H1 (cell line): ENCODE measurements at regions not wholly inside any gene's neighbourhood (a gene's known extent, or its start where the extent isn't known, plus 50 kb on each side); places are given as distances from the start of the nearest gene placed in this dataset.

ENCODE experiments used
- ATF2 ChIP-seq: IDR thresholded peaks from 2 replicates; pipeline ENCODE4 v1.6.1; 2012; ENCODE audit warnings: low read length, inconsistent platforms
- CBX5 ChIP-seq: fragments of 300-800, 300-1000 bp; sonication (generic); IDR thresholded peaks from 2 replicates; pipeline ENCODE4 v1.7.1; 2016; ENCODE audit warnings: antibody characterized with exemption, low read length, low read depth
- CBX8 ChIP-seq: fragments of 300-800, 300-1000 bp; sonication (generic); IDR thresholded peaks from 2 replicates; pipeline ENCODE4 v1.7.1; 2016; ENCODE audit warnings: low read depth, low read length, borderline replicate concordance
- CREB1 ChIP-seq: IDR thresholded peaks from 2 replicates; pipeline ENCODE4 v1.6.1; 2012; ENCODE audit warnings: inconsistent platforms
- EGR1 ChIP-seq: IDR thresholded peaks from 2 replicates; pipeline ENCODE4 v1.6.1; 2011; ENCODE audit warnings: low read depth, low read length, borderline replicate concordance
- EZH2 ChIP-seq: fragments of 200-600 bp; sonication (generic); IDR thresholded peaks from 2 replicates; pipeline ENCODE4 v1.7.1; 2012; ENCODE audit warnings: low read depth, mild to moderate bottlenecking, moderate library complexity, low read length, inconsistent platforms; ENCODE audit not compliant: severe bottlenecking
- FOSL1 ChIP-seq: IDR thresholded peaks from 2 replicates; pipeline ENCODE4 v1.6.1; 2011; ENCODE audit warnings: mild to moderate bottlenecking, low read depth, low read length, moderate library complexity; ENCODE audit not compliant: insufficient read depth
- HDAC2 ChIP-seq, 2 experiments: fragments of 300-600 bp in 1 of 2; sonication (generic) in 1 of 2; IDR thresholded peaks; 2 replicates each; pipeline ENCODE4 v1.6.1; 2011 to 2012; ENCODE audit warnings: low read depth in 2 of 2, low read length in 2 of 2, mild to moderate bottlenecking in 2 of 2, moderate library complexity in 2 of 2, borderline replicate concordance in 1 of 2, inconsistent platforms in 1 of 2
- JUN ChIP-seq: IDR thresholded peaks from 2 replicates; pipeline ENCODE4 v1.6.1; 2011; ENCODE audit warnings: low read depth, mild to moderate bottlenecking, improper control_type of control experiment, low read length
- NANOG ChIP-seq: IDR thresholded peaks from 2 replicates; pipeline ENCODE4 v1.6.1; 2011; ENCODE audit warnings: low read length, low read depth, mild to moderate bottlenecking, inconsistent platforms; ENCODE audit not compliant: insufficient read depth, poor library complexity, severe bottlenecking
- RNF2 ChIP-seq: fragments of 200-900, 300-1000 bp; sonication (generic); IDR thresholded peaks from 2 replicates; pipeline ENCODE4 v1.7.1; 2016; ENCODE audit warnings: borderline replicate concordance, low read depth, mild to moderate bottlenecking, antibody characterized with exemption, low read length; ENCODE audit not compliant: poor library complexity, severe bottlenecking; ENCODE audit errors: missing control alignments
- SAP30 ChIP-seq: fragments of 300-600 bp; sonication (generic); IDR thresholded peaks from 2 replicates; pipeline ENCODE4 v1.7.1; 2012; ENCODE audit warnings: low read length, moderate library complexity, mild to moderate bottlenecking, inconsistent platforms; ENCODE audit not compliant: insufficient read depth, insufficient replicate concordance
- SIRT6 ChIP-seq: IDR thresholded peaks from one replicate; pipeline ENCODE4 v1.7.1; 2012; ENCODE audit warnings: low read length, inconsistent platforms
- SP1 ChIP-seq: IDR thresholded peaks from 2 replicates; pipeline ENCODE4 v1.6.1; 2011; ENCODE audit warnings: low read depth, low read length
- SP4 ChIP-seq: IDR thresholded peaks from 2 replicates; pipeline ENCODE4 v1.6.1; 2012; ENCODE audit warnings: low read length, inconsistent platforms
- SRF ChIP-seq: IDR thresholded peaks from 2 replicates; pipeline ENCODE4 v1.6.1; 2011; ENCODE audit warnings: mild to moderate bottlenecking, low read depth, low read length, moderate library complexity
- SUZ12 ChIP-seq: fragments of 200-600 bp; sonication (generic); IDR thresholded peaks from 2 replicates; pipeline ENCODE4 v1.6.1; 2012; ENCODE audit warnings: mild to moderate bottlenecking, inconsistent platforms, low read length, moderate library complexity, mixed read lengths
- TAF1 ChIP-seq: IDR thresholded peaks from 2 replicates; pipeline ENCODE4 v1.6.1; 2011; ENCODE audit warnings: mild to moderate bottlenecking, low read depth, low read length
- TCF12 ChIP-seq: IDR thresholded peaks from 2 replicates; pipeline ENCODE4 v1.6.1; 2011; ENCODE audit warnings: low read depth, mild to moderate bottlenecking, low read length
- YY1 ChIP-seq: IDR thresholded peaks from 2 replicates; pipeline ENCODE4 v1.6.1; 2011; ENCODE audit warnings: low read depth, mild to moderate bottlenecking, low read length
- ZNF274 ChIP-seq: IDR thresholded peaks from 2 replicates; pipeline ENCODE4 v1.7.0; 2012; ENCODE audit warnings: low read length, borderline replicate concordance; ENCODE audit errors: extremely low read depth
- TF ChIP-seq, protein P1 (sequence below): IDR thresholded peaks from 2 replicates; pipeline ENCODE4 v1.6.1; 2012; ENCODE audit warnings: inconsistent platforms

GRCh38 chr1:147084273-147085096 is 87.8 kb downstream of the PRKAB2 start (continued):
- TF ChIP-seq EZH2: no peak
- TF ChIP-seq TAF1: peak; percentile 70
- TF ChIP-seq, protein P1, sequence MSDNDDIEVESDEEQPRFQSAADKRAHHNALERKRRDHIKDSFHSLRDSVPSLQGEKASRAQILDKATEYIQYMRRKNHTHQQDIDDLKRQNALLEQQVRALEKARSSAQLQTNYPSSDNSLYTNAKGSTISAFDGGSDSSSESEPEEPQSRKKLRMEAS: peak; percentile 62
- no peak for TF ChIP-seq SAP30
- peak; percentile 97 for TF ChIP-seq CREB1
- TF ChIP-seq ATF2: peak; percentile 95
- no peak for TF ChIP-seq CBX5
- peak; percentile 88 for TF ChIP-seq EGR1
- TF ChIP-seq FOSL1: 0 out of 2 replicates have a peak, but pooled peaks have one; percentile 22
- no peak for TF ChIP-seq RNF2
- no peak for TF ChIP-seq SIRT6
- TF ChIP-seq NANOG: no peak
- TF ChIP-seq SUZ12: peak; percentile 67; the same call in 1 of the 2 replicates
- TF ChIP-seq TCF12: peak; percentile 90
- peak; percentile 17; the same call in 1 of the 2 replicates for TF ChIP-seq SRF
- peak; percentile 94 to 99 for TF ChIP-seq HDAC2 (IDR thresholded peaks at IDR 0.05; ENCODE audit: borderline replicate concordance in 1 of 2, low read depth in 2 of 2, low read length in 2 of 2)
- no peak for TF ChIP-seq CBX8
- no peak for TF ChIP-seq JUN
- no peak for TF ChIP-seq YY1
- TF ChIP-seq SP1: peak; percentile 93
- no peak for TF ChIP-seq ZNF274
- peak; percentile 83; the same call in 1 of the 2 replicates for TF ChIP-seq SP4
